HEK293 (cell line): ENCODE measurements at regions not wholly inside any gene's neighbourhood (a gene's known extent, or its start where the extent isn't known, plus 50 kb on each side); places are given as distances from the start of the nearest gene placed in this dataset.

ENCODE experiments used
- ZNF121 ChIP-seq: fragments of 450-650 bp; formaldehyde crosslinking; IDR thresholded peaks from 2 replicates; pipeline ENCODE4 v1.5.1; 2016; ENCODE audit warnings: missing biosample characterization, missing genetic modification characterization
- ZNF426 ChIP-seq: fragments of 450-650 bp; formaldehyde crosslinking; IDR thresholded peaks from 2 replicates; pipeline ENCODE4 v1.5.1; 2017; ENCODE audit warnings: missing biosample characterization, missing genetic modification characterization, mild to moderate bottlenecking, inconsistent platforms, moderate library complexity
- ZNF768 ChIP-seq: fragments of 450-650 bp; formaldehyde crosslinking; IDR thresholded peaks from 2 replicates; pipeline ENCODE4 v1.5.1; 2018; ENCODE audit warnings: missing biosample characterization, mild to moderate bottlenecking, missing genetic modification characterization
- TF ChIP-seq, protein P1 (sequence below): fragments of 450-650 bp; formaldehyde crosslinking; IDR thresholded peaks from 2 replicates; pipeline ENCODE4 v1.5.1; 2016; ENCODE audit warnings: missing biosample characterization, missing genetic modification characterization
- TF ChIP-seq, protein P2 (sequence below): fragments of 450-650 bp; formaldehyde crosslinking; IDR thresholded peaks from 2 replicates; pipeline ENCODE4 v1.5.1; 2016; ENCODE audit warnings: missing biosample characterization, missing genetic modification characterization, low read depth
- TF ChIP-seq, protein P3 (sequence below): fragments of 450-650 bp; formaldehyde crosslinking; IDR thresholded peaks from 2 replicates; pipeline ENCODE4 v1.5.1; 2016; ENCODE audit warnings: missing biosample characterization, missing genetic modification characterization

DNA sequence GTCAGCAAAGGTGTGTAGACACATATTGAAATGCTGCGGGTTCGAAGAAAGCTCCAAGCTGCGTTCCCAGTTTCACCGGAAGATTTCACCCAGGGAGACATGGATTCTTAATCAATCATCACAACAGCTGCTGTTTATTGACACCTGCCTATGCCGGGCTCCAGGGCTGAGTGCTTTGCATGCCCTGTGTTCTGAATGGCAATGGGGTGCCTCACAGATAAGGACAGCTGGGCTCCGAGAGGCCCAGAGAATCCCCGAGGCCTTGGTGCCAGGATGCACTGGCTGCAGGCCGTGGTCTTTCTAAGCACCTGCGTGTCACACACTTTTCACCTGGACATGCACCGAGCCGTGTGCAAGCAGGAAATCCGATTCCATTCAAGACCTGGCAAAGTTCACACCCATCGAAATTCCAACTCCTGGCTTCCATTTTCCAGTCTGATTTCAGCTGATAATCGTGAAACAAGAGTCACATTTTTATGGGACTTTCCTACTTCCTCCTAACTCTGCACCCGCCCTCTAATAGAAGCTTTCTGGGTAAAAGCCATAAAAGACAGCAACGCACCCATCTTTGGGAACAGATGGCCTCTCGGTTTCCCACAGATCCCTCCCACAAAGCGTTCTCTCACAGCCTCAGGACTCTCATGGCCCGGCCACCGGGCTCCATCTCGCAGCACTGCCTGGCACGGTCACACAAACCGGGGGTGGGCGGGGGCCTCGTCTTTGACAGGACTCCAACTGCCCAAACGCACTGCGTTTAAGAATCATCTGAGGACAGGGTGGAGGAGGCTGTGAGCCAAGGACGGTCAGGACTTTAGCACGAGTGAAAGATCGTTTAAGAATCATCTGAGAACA lies 245.6 kb upstream of the SALL3 start:
- no peak for TF ChIP-seq ZNF426
- TF ChIP-seq, protein P1, sequence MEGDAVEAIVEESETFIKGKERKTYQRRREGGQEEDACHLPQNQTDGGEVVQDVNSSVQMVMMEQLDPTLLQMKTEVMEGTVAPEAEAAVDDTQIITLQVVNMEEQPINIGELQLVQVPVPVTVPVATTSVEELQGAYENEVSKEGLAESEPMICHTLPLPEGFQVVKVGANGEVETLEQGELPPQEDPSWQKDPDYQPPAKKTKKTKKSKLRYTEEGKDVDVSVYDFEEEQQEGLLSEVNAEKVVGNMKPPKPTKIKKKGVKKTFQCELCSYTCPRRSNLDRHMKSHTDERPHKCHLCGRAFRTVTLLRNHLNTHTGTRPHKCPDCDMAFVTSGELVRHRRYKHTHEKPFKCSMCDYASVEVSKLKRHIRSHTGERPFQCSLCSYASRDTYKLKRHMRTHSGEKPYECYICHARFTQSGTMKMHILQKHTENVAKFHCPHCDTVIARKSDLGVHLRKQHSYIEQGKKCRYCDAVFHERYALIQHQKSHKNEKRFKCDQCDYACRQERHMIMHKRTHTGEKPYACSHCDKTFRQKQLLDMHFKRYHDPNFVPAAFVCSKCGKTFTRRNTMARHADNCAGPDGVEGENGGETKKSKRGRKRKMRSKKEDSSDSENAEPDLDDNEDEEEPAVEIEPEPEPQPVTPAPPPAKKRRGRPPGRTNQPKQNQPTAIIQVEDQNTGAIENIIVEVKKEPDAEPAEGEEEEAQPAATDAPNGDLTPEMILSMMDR: no peak
- TF ChIP-seq, protein P2, sequence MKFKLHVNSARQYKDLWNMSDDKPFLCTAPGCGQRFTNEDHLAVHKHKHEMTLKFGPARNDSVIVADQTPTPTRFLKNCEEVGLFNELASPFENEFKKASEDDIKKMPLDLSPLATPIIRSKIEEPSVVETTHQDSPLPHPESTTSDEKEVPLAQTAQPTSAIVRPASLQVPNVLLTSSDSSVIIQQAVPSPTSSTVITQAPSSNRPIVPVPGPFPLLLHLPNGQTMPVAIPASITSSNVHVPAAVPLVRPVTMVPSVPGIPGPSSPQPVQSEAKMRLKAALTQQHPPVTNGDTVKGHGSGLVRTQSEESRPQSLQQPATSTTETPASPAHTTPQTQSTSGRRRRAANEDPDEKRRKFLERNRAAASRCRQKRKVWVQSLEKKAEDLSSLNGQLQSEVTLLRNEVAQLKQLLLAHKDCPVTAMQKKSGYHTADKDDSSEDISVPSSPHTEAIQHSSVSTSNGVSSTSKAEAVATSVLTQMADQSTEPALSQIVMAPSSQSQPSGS (tag by site-specific recombination): no peak
- no peak for TF ChIP-seq ZNF768 (tag by site-specific recombination)
- no peak for TF ChIP-seq ZNF121
- TF ChIP-seq, protein P3, sequence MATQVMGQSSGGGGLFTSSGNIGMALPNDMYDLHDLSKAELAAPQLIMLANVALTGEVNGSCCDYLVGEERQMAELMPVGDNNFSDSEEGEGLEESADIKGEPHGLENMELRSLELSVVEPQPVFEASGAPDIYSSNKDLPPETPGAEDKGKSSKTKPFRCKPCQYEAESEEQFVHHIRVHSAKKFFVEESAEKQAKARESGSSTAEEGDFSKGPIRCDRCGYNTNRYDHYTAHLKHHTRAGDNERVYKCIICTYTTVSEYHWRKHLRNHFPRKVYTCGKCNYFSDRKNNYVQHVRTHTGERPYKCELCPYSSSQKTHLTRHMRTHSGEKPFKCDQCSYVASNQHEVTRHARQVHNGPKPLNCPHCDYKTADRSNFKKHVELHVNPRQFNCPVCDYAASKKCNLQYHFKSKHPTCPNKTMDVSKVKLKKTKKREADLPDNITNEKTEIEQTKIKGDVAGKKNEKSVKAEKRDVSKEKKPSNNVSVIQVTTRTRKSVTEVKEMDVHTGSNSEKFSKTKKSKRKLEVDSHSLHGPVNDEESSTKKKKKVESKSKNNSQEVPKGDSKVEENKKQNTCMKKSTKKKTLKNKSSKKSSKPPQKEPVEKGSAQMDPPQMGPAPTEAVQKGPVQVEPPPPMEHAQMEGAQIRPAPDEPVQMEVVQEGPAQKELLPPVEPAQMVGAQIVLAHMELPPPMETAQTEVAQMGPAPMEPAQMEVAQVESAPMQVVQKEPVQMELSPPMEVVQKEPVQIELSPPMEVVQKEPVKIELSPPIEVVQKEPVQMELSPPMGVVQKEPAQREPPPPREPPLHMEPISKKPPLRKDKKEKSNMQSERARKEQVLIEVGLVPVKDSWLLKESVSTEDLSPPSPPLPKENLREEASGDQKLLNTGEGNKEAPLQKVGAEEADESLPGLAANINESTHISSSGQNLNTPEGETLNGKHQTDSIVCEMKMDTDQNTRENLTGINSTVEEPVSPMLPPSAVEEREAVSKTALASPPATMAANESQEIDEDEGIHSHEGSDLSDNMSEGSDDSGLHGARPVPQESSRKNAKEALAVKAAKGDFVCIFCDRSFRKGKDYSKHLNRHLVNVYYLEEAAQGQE (tag by site-specific recombination): no peak
